Retina (tissue), 1 donor: ENCODE measurements at regions not wholly inside any gene's neighbourhood (a gene's known extent, or its start where the extent isn't known, plus 50 kb on each side); places are given as distances from the start of the nearest gene placed in this dataset.

ENCODE experiments used
- DNase-seq: peaks from one replicate; pipeline ENCODE4 v3.0.0-alpha.2; 2016

- no peak for DNase-seq
Measured at GRCh38 chr14:23903442-23903841, 50.1 kb upstream of the DHRS4 start.
